BE2C (cell line): ENCODE measurements at regions not wholly inside any gene's neighbourhood (a gene's known extent, or its start where the extent isn't known, plus 50 kb on each side); places are given as distances from the start of the nearest gene placed in this dataset.

Experiments
- DNase-seq: peaks from one replicate; pipeline ENCODE4 v3.0.0-alpha.2; 2020
- H3K27me3 ChIP-seq: fragments of 250-450 bp; sonication (Bioruptor Pico); 2 replicates; pipeline ENCODE4 v1.5.1; 2020; ENCODE audit warnings: mild to moderate bottlenecking
- H3K36me3 ChIP-seq: fragments of 250-450 bp; sonication (Bioruptor Pico); 2 replicates; pipeline ENCODE4 v1.5.1; 2020; ENCODE audit warnings: mild to moderate bottlenecking
- H3K4me1 ChIP-seq: fragments of 250-450 bp; sonication (Bioruptor Pico); 2 replicates; pipeline ENCODE4 v1.5.1; 2020
- H3K4me3 ChIP-seq: 2 replicates; pipeline ENCODE4 v1.5.1; 2011; ENCODE audit warnings: low read depth, low read length
- H3K9me3 ChIP-seq: fragments of 250-450 bp; sonication (Bioruptor Pico); 2 replicates; pipeline ENCODE4 v1.5.1; 2020
- CTCF ChIP-seq: IDR thresholded peaks from 2 replicates; pipeline ENCODE4 v1.5.1; 2012; ENCODE audit warnings: mild to moderate bottlenecking, low read depth, low read length

GRCh38 chrX:44096666-44097065 is 123.5 kb upstream of the NDP start:
- no peaks in the 10 kb centered on the region for H3K4me1 ChIP-seq
- DNase-seq: no peak
- H3K4me3 ChIP-seq: no peak overlapping the region
- no peak for TF ChIP-seq CTCF
- H3K9me3 ChIP-seq: no peaks in the 10 kb centered on the region
- no peaks in the 10 kb centered on the region for H3K27me3 ChIP-seq
- no peaks in the 10 kb centered on the region for H3K36me3 ChIP-seq

GRCh38 chrX:44094821-44095530 is 121.8 kb upstream of the NDP start:
- no peak overlapping the region for H3K4me3 ChIP-seq
- H3K36me3 ChIP-seq: no peaks in the 10 kb centered on the region
- no peaks in the 10 kb centered on the region for H3K27me3 ChIP-seq
- H3K9me3 ChIP-seq: no peaks in the 10 kb centered on the region
- TF ChIP-seq CTCF: no peak
- DNase-seq: no peak
- H3K4me1 ChIP-seq: no peaks in the 10 kb centered on the region

DNA sequence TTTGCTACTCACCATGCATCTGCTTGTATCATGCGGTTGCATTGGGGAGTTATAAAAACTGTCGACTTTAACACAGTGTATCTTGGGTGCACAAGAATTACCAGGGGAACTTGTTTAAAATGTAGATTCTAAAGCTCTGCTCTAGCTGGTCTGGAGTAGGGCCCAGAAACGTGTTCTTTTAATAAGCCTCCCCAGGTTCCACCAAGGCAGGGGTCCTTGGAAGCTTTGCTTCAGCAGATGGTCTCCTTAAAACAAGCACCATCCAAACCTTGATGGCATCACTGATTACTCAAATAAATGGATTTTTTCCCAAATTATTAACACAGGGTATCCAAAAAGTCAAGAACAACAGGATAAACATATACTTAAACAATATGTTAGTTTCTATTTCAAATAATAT is 120.2 kb upstream of the NDP start:
- Histone ChIP-seq H3K9me3 (no peaks in the 10 kb centered on the region), H3K36me3 (no peaks in the 10 kb centered on the region), H3K27me3 (no peaks in the 10 kb centered on the region), H3K4me3 (no peak overlapping the region), H3K4me1 (no peaks in the 10 kb centered on the region)
- no peak for DNase-seq
- no peak for TF ChIP-seq CTCF

DNA sequence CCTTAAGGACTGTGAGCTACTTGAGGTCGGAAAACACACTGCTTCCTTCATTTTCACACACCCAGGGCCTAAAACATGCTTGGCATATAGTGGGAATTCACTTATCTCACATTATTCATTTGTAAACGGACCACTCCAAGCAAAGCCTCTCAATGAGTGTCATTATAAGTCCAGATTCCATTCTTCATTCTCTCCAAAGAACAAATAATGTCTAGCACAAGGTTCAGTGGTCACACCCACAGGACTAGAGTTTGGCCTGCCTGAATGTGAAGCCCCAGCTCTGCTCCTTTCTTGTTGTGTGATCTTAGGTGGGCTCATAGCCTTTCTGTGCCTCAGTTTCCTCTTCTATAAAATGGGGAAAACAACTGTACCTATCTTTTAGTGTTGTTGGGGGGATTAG is 119.6 kb upstream of the NDP start:
- H3K4me1 ChIP-seq: no peaks in the 10 kb centered on the region
- H3K27me3 ChIP-seq: no peaks in the 10 kb centered on the region
- TF ChIP-seq CTCF: no peak
- no peaks in the 10 kb centered on the region for H3K9me3 ChIP-seq
- no peak overlapping the region for H3K4me3 ChIP-seq
- H3K36me3 ChIP-seq: no peaks in the 10 kb centered on the region
- DNase-seq: no peak

DNA sequence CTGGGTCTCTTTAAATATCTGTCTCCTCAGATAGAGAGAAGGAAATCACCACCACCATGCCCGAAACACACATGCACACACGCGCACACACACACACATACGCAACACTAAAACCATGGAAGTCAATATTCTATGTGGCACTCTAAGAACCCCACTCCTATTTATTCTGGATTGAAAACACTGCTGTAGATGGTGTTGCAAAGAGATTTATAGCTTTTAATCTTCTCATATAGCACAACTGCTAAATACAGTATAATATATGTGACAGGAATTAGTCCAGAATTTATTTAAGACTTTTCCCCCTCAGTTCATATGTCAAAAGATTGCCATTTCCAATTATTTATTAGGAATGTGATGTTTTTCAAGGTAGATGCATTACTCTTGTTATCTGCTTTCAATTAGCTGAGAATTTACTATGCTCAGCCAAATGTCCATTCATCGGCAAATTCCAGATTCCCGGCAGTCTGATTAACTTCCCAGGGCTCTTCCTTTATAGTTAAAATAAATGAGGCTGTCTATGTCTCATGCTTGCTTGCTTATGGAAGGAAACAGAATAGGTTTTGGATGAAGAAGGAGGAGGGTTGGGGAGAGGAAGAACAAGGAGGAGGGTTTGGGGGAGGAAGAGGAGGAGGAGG is 115.4 kb upstream of the NDP start:
- Histone ChIP-seq H3K36me3 (no peaks in the 10 kb centered on the region), H3K9me3 (no peaks in the 10 kb centered on the region), H3K4me1 (no peaks in the 10 kb centered on the region), H3K4me3 (no peak overlapping the region), H3K27me3 (no peaks in the 10 kb centered on the region)
- no peak for TF ChIP-seq CTCF
- DNase-seq: no peak

DNA sequence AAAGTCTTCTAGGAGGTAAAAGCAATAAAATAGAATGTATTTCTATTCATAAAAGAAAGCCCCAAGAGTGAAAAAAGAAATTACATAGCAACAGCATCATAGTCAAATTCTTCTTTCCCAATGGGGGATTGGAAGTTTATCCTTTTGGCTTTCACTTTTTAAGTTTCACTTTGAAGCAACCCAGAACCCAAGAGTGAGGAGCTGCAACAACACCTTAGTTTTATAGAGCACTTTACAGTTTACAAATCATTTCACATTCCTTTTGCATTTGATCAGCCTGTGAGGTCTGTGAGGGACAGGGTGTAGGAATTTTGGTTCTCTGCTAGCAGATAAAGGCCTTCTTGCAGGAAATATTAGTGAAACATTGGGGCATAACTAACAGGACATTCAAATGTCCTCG is 112.0 kb upstream of the NDP start:
- Histone ChIP-seq H3K27me3 (no peaks in the 10 kb centered on the region), H3K4me3 (no peak overlapping the region), H3K9me3 (no peaks in the 10 kb centered on the region), H3K36me3 (no peaks in the 10 kb centered on the region), H3K4me1 (no peaks in the 10 kb centered on the region)
- TF ChIP-seq CTCF: no peak
- no peak for DNase-seq
